GM19025 (cell line): ENCODE measurements at regions not wholly inside any gene's neighbourhood (a gene's known extent, or its start where the extent isn't known, plus 50 kb on each side); places are given as distances from the start of the nearest gene placed in this dataset.
"Not testable (repeated sequence)": the region's sequence is repeated elsewhere in the genome, so short reads cannot be mapped to it uniquely, and the experiment has no call there.

Experiments
- ATAC-seq: cut with Tn5 transposase; IDR thresholded peaks from one replicate; pipeline ENCODE4 v1.9.1; 2021; ENCODE audit warnings: mild to moderate bottlenecking, low read depth, moderate library complexity; ENCODE audit not compliant: unreplicated experiment

DNA sequence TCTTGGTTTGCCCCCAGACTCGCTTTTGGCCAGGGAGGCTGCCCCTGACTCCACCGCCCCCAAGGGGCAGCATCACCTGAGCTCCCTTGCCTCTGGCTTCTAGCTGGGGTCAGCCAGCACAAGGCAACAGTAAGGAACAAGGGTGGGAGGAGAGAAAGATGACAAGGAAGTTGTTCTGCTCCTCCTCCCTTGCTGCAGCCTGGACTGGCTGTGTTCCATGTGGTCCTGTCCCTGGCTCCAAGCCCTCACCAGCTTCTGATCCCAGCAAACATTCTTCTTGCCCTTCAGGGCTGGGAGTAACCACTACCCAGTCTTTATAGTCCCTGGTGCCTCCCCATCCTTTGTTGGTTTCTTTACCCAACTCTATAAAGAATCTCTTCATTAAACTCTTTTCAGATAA is 100.3 kb upstream of the SPIN1 start:
- ATAC-seq = no peak

DNA sequence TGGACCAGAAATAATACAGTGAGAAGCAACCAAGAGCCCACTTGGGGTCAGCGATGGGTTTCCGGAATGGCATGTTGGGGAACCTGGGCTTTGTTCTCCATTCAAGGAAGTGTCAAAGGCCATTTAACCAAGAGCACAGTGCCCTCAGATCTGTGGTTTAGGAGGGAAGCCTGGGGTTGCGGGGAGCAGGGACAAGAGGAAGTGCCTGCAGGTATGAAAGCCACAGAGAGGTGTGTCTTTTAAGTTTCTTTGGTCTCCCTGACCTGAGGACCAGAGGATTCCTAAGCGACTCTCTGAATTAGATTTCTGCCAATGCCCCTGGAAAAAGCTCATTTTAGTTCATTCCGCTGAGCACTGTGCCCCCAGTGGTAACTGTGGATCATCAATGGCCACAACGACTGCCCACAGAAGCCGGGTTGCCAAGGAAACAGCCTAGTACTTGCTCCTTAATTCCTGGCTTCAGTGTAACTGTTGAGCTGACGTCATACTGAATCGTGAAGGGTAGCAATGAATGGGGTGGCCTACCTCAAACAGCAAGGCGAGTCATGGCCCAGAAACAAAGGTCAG is 107.3 kb upstream of the SPIN1 start:
- ATAC-seq = no peak

DNA sequence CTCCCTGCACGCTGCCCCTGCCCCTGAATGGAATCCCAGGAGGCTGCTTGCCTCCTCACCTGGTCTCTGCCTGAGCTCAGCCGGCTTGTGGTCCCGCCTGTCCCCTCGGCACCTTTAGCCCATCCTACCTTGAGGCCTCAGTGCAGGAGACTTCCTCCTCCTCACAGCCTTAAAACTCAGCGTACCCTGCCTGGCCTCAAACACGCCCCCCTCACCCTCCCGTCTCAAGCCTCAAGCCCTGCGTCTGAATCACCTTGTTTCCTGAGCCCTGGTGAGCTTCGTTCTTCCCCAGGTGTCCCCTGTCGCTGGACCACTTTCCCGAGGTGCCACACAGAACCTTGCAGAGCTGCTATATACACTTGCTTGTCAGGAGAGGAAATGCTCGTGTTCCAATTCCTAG is 110.2 kb upstream of the SPIN1 start:
- no peak for ATAC-seq

DNA sequence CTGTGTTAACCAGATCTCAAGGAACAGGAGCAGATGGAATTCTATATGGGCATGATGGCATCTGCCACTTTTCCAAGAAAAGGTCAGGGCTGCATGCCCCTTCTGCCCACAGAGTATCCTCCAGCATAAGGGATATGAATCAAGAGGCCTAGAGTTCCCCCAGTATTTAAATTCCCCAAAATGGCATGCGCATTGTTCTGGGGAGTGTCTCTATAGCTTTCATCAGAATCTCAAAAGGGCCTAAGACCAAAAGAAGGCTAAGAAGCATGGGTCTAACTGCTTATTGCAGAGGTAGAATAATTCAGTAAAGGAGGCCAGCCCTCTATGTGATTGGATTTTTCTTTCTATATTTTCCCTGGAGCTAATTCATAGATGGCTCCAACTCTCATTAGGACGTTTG is 114.2 kb upstream of the SPIN1 start:
- no peak for ATAC-seq

DNA sequence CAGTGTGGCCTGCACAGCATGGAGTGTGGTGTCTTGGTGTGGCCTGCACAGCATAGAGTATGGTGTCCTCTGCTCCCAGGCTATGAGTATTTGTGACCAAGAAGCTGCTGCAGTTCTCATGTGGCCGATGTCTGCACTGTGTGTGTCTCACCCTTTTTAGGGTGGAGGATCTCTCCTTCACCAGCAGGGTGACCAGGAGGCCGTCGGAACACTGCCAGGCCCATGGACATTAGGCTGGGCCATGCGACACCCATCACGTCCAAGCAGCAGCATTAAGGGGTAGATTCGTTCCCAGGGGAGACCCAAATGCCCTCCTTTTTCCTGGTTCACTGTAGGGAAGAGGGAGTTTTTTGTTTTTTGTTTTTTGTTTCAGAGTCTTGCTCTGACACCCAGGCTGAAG is 115.3 kb upstream of the SPIN1 start:
- ATAC-seq = no peak

DNA sequence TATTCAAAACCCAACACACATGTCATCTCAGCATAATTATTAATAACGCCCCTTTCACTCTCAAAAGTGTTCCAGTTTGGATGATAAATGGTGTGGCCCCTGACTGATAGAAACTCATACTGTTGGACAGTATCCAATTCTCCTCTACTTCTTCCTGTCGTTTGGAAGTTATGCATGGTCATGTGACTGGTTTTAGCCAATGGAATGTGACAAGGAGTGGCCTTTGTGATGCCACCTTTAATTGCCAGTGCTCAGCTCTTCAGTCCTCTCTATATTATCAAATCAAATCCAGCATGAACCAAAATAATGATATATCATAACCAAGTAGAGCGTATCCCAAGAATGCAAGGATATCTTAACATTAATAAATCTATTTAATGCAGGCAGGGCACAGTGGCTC is 117.8 kb upstream of the SPIN1 start:
- no peak for ATAC-seq

DNA sequence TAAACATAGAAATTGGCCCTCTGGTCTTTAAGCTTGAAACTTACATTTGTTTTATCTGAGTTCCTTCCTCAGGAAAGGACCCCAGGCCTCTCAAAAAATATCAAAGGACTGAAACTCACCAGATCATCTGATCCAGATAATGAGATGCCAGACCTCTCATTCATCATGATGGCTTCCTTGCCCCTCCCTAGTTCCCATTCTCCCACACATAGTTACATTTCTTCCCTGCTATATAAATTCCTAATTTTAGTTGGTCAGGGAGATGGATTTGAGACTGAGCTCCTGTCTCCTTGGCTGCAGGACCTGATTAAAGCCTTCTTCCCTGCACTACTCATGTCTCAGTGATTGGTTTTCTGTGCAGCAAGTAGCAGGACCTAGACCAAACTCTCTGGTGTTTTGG is 119.4 kb upstream of the SPIN1 start:
- no peak for ATAC-seq

DNA sequence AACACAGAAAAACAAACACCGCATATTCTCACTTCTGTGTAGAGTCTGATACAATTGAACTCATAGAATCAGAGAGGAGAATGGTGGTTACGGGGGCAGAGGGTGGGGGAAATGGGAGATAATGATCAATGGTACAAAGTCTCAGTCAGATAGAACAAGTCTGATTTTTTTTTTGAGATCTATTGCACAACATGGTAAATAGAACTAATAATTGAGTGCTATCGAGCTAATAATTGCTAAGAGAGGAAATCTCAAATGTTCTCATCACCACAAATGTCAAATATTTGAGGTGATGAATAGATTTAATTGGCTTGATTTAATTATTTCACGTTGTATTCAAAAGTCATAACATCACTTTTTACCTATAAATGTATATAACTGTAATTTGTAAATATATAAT is 121.0 kb upstream of the SPIN1 start:
- ATAC-seq = no peak

DNA sequence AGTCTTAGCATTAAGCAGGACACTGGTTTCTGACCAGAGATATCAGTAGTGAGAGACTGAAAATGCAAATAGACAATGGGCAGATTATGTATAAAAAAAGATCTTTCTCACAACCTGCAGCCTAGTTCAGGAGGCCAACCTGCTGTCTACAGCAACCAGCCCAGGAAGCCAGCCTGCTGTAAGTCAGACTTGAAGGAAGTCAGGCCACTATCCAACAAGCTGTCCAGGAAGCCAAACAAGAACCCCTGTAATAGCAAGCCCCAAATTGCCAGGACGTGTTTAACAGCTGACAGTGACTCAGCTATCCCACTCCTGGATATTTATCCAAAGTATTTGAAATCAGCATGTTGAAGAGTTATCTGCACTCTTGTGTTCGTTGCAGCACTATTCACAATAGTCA is 121.8 kb upstream of the SPIN1 start:
- ATAC-seq = no peak

DNA sequence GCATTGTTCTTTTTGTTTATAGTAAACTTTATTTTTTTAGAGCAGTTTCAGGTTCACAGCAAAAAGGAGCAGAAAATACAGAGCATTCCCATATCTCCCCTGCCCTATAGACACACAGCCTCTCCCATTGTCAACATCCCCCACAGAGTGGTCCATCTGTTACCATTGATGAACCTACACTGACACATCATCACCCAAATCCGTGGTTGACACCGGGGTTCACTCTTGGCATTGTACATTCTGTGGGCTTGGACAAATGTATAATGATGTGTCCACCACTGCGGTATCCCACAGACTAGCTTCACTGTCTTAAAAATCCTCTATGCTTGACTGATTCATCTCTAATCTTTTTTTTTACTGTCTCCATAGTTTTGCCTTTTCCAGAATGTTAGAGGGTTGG is 120.7 kb upstream of the SPATA31C2 start:
- ATAC-seq = no peak

DNA sequence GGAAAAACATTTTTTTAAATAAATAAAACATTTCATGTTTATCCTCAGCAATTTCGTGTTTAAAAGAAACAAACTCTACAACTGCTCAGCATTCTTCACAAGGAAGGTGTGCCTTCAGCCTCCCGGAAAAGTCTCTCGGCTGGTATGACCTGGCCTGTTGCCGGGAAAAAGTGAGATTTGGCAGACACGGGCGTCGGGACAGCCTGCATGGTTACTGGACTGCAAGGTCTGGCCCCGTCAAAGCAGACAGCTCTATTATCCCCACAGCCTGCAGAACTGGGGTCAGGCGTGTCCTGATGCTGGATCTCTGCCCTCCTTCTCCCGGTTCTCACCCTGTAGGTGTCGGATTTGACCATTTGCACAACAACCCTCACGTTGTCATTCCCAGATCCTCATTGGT is 120.3 kb upstream of the SPATA31C2 start:
- ATAC-seq = no peak

DNA sequence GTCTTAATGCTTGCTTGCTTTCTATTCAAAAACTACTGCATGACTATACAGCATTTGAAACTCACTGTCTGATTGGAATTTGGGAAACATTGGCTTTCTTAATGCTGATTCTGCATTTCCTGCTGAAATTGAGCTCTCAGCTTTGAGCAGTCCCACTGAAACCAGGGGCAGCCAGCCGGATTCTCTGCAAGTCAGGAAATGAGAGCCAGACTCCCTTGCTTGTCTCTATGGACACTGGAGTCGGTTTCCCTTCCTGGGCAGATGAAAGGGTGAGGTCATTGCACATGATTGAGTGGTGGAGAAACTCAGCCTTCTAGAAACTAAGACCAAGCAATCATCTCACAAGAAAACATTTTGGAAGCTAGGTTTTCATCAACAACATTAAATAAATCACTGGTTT is 119.7 kb upstream of the SPATA31C2 start:
- ATAC-seq = no peak

DNA sequence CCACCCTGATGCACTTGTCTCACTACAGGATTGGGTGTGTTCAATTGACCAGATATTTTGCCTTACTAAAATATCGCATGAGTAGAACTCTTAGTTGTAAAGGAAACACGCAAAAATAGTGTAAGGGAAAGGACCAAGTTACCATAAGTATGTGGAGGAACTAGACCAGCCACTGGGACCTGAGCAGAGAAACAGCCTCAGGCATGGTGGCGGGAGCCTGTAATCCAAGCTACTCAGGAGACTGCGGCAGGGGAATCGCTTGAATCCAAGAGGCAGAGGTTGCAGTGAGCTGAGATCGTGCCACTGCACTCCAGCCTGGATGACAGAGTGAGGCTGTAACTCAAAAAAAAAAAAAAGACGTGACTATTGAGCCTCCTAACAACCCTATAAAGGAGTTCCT is 117.9 kb upstream of the SPATA31C2 start:
- no peak for ATAC-seq

DNA sequence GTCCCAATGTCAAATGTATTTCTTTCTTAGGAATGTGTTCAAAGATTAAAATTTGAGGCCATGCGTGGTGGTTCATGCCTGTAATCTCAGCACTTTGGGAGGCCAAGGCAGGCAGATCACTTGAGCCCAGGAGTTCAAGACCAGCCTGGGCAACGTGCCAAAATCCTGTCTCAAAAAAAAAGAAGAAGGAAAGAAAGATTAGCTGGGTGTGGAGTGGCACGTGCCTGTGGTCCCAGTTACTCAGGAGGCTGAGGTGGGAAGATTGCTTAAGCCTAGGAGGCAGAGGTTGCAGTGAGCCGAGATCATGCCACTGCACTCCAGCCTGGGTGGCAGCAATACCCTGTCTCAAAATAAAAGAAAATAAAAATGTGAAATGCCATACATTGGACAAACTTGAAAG is 117.5 kb upstream of the SPATA31C2 start:
- ATAC-seq = not testable (repeated sequence)

DNA sequence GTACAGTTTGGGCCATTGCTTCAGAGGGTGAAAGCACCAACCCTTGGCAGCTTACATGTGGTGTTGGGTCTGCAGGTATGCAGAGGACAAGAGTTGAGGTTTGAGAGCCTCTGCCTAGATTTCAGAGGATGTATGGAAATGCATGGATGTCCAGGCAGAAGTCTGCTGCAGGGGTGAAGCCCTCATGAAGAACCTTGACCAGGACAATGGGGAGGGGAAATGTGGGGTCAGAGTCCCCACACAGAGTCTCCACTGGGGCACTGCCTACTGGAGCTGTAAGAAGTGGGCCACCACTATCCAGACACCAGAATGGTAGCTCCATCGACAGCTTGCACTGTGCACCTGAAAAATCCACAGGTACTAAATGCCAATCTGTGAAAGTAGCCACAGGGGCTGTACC is 113.6 kb upstream of the SPATA31C2 start:
- no peak for ATAC-seq

DNA sequence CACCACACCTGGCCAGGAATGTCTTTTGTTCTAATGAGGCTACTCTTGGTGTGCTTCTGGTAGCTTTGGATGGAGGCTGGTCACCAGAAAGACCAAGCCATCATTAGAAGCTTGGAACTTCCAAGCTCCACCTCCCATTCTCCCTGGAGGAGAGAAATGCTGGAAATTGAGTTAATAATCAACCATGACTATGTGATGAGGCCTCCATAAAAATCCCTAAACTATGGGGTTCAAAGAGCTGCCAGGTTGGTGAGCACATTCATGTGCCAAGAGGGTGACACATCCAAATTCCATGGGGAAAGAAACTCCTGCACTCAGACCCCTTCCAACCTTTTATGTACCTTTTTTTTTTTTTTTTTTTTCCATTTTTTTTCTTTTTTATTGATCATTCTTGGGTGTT is 105.5 kb upstream of the SPATA31C2 start:
- no peak for ATAC-seq

DNA sequence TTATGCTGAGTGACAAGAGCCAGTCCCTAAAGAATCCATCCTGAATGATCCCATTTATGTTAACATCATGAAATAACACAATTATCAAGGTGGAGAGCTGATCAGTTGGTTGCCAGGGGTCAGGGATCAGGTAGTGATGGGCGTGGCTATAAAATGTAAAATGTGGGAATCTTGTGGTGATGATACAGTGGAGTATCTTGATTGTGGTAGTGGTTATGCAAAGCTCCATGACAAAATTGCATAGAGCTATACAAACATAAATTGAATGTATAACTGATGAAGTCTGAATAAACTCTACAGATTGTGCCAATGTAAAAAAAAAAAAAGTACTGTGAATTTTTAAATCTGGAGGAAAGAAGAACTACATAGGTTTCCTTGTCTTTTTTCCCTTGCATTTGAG is 104.6 kb upstream of the SPATA31C2 start:
- no peak for ATAC-seq

DNA sequence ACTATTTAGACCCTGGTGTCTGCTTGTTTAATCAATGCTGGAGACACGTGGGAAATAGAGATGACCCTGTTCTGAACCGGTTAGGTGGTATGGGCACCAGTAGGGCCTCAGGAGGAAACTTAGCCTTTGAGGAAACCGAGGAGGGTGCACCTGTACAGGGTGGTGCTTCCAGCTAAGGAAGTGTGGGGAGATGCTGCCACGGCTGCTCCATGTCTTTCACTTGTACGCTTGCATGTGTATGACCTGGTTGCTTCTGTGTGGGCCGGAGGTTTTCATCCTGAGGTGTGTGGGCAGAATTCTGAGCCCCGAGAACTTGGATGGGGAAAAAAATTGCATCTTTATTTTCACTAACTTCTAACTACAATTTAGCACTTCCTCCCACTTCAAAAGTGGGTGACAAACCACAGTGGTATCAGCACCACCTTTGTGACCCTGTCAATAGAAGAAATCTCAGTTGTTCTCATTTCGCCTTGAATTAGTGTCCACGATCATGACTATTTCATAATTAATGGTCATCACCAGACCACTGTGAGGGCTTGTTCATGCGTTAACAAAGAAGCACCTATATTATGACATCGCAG is 99.8 kb upstream of the SPATA31C2 start:
- ATAC-seq = no peak

DNA sequence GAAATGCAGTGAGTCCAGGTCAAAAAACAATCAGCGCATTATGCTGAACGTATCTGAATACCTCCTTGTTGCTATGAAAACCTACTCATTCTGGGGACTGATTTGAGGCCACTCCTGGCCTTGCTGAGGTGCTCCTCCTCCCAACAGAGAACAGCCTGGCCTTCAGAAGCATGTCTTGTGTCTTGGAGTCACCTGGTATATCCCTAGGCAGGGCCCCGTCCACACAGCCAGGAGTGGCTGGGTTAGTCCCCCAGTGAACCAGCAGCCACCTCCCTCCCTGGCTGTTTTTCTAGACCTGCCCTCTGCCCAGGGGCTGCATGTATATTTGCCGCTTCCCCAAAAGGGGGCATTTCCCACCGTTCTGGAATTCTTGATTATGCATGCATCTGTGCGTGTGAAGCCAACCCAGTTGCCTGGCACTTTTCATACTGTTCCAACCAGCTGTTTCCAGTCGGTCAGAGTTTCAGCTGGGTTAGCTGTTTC is 99.2 kb upstream of the SPATA31C2 start:
- no peak for ATAC-seq

DNA sequence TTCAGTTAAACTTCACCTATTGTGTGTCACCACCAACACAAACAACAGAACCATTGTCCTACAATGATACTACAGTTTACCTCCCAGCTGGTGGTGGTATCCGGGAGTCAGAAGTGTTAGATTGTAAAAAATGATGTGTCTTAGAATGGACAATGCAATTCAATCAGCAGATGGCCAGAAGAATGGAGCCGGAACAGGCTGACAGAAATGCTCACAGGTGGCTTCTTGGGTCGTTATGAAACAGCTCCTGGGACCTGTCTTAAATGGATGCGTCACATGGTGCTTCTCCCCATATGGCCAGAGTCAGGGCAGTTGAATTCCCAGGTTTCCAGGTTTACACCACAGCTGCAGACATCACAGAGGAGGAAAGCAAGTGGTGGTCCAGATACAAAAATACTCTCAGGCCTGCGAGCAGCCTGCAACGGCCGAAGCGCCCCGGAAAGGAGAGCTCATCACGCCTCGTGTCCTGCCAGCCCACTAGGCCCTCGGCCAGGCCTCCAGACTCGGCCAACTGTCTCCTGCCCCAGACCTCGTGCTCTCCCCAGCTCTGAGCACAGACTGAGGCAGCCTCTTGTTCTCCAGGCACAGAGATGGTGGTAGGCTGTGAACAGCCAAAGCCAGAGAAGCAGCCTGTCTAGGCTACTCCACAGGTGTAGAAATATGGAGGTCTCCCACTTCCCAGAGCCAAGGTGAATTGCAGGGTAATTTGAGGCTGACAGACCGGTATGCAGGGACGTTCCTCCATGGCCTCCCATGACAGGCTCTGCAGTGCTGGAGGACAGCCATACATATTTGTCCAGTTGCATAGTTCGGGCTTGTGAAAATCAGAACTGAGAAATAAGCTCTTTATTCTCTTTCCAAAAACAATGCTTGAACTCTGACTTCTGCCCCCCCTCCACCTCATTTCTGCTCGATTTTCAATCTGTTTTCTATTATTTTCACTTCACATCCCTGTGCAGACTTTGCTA is 98.5 kb upstream of the SPATA31C2 start:
- ATAC-seq = no peak

DNA sequence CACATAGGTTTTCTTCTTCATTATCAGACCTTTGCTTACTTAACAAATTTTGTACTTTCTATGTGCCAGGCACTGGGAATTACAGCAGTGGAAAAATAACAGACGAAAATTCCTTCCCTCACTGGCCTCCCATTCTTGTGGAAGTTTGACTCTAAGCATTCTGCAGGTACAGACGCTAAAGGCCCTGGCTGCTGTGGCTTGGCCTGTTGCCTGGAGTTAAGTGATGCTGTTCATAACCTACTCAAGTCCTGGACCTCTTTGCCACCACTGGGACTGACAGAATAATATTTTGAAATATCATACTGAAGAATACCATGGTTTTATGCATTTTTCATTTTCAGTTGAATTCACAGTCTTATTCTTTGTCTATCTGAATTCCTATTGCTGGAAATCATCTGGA is 97.3 kb upstream of the SPATA31C2 start:
- no peak for ATAC-seq

DNA sequence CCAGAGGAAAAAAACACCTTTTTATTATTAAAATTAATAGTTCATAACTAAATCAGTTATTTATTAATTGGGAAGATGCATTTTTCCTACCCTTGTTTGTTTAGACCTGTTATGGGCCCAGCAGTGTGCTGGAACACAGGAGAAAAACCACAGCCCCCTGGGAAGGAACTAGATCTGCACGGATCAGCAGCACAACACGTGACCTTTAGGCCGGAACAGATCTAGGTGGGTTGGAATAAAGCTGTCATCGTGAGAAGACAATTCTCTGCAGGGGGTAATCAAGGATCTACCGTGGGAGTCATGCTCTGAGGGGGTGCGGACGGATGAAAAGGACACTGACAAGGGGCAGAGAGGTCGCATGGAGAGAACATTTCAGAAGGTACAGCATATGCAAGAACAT is 95.8 kb upstream of the SPATA31C2 start:
- ATAC-seq = no peak
